Right lung (tissue), 2 donors: ENCODE measurements at regions not wholly inside any gene's neighbourhood (a gene's known extent, or its start where the extent isn't known, plus 50 kb on each side); places are given as distances from the start of the nearest gene placed in this dataset.
A peak's percentile ranks its signal among the peaks of the same experiment; 100 is the strongest.

ENCODE experiments used
- DNase-seq, 2 donors: peaks; one replicate each; pipeline ENCODE4 v3.0.0-alpha.2; 2013

DNA sequence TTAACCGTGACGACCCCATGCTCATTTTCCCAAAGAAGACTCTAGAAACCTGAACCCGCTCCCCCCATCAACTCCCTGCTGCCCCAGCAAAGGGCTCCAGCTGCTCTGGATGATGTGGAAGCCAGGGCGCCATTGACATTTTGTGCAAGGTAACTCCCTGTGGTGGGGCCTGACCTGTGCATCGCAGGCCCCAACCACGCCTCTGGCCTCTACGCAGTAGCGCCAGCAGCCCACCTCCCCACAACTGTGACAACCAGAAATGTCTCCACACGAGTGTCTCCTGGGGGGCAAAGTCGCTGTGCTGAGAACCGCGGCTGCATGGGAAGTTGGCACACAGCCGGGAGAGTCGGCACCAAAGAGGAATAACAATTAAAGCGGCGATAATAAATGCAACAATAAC, 86.9 kb upstream of the PRR5 start:
- DNase-seq: no peak

DNA sequence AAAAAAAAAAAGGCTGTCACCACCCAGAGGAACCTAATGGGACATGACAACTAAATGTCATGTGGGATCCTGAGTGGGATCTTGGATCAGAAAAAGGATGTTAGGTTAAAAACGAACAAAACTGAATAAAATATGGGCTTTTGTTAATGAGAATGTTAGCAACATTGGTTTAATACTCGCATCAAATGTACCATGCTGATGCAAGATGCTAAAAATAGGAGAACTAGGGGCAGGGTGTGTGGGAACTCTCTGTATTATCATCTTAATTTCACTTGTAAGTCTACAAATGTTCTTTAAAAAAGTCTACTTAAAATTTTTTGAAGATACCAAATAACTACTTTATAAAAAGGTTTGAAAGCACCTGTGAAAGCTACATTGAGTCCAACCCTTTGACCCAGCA, 88.8 kb upstream of the PRR5 start:
- no peak for DNase-seq

DNA sequence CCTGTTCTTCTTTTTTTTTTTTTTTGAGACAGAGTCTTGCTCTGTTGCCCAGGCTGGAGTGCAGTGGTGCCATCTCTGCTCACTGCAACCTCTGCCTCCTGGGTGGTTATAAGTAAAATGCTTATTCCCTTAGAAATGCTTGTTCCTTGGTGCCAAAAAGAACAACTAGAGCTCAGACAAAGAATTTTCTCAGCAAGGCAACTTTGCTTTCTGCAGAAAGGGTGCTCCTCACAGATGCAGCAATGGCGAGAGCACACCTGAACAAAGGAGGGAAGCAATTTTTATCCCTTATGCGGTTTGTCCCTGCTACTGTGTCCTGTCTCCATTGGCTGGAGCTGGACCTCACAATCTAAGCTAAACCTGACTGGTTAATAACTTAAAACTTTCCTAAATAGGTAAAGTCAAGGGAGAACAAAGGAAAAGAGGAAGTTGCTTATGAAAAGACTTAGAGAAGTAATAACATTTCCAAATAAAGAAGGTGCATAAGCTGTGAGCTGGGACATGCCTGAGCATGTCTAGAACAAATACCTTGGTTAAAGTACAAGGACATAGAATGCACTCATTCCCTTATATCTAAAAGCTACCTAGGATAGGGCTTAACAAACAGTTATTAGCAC, 90.0 kb upstream of the PRR5 start:
- no peak for DNase-seq

DNA sequence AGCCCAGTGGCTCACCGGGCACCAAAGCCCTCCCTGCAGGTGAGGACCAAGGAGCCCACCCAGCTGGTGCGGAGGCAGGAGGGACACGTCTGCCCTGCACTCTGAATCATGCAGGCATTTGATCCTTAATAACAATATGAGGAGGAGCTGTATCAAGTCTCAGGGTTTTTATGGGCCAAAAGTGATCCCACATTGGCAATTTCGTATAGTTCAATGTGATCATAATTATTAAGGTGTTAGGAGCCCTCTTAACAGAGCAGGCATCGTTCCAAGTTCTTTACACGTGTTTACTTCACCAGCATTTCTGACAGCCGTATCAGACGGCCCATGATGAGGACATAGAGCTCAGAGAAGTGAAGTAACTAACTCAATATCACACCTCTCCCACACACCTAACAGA, 91.9 kb upstream of the PRR5 start:
- no peak for DNase-seq

DNA sequence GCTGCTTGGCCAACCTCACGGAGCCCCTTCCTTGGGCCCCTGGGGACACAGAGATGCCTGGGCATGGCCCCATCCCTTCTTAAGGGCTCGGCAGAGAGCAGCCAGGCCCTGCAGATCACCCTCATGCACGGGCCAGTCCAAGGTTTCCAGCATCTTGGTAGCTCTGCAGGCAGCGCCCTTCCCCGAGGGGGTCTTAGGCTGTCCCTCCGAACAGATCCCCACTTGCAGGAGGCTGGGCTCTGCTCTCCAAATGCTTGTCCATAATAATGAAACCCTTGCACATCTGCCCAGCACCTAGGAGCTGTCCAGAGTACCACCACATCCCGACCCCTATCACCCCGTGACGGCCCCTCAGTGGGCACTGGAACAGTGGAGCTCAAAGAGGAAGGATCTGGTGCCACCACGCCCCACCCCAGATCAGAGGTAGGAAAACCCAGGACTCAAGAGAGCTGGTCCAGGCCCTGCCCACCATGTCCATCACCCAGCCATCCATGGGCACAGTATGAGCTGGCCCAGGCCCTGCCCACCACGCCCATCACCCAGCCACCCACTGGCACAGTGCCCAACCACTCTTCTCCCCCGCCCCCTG, 92.5 kb upstream of the PRR5 start:
- DNase-seq: no peak

- DNase-seq: no peak
These were observed 93.2 kb upstream of the PRR5 start for GRCh38 chr22:44608597-44609399.

DNA sequence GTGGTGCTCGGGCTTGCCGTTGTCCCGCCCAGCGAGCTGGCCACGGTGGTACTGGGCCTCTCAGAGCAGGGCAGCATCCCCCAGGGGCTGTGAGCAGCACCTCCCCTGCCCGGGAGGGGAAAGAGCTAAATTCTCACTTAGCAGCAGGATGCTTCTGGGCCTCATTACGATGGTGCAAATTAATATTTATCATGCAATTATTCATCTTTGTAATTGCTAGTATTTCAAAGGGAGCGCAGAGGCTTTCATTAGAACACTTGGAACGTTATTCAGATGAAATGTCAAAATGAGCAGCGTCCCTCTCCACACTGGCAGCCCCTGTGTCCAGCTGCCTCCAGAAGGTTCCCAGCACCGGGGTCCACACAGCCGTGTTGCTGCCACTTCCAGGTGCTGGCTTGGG, 95.9 kb upstream of the PRR5 start:
- DNase-seq: no peak

- DNase-seq: no peak
These were observed 96.5 kb upstream of the PRR5 start for GRCh38 chr22:44605486-44605885.

- no peak for DNase-seq
These were observed 97.0 kb upstream of the PRR5 start for GRCh38 chr22:44604991-44605390.

DNA sequence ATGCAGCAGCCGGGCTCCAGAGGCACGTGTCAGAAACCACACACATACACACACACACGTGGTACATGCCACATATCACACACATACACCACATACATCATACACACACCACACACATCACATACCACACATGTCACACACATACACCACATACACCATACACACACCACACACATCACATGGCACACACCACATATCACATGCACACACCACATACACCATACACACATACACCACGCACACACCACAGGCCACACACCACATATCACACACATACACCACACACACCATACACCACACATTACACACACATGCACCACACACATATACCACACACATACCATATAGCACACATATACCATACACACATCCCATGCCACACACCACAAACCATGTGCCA, 97.5 kb upstream of the PRR5 start:
- DNase-seq: no peak

DNA sequence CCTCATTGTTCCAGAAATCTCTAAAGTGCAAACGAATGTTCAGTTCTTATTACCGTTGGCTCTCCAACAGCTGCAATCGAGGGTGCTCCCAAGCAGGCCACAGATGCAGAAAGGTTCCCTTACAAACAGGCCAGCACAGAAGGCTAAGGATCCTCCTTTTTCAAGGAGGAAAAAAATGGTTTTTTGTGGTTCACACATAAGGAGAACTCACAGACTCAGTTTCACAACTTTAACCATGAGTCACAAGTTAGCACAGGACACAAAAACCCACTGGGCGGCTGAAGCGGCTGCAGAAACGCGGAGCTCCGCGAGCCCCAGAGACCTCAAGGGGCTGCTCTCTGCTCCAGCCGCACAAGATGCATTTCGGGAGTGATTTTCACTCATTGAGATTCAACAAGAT, 98.2 kb upstream of the PRR5 start:
- DNase-seq: no peak

DNA sequence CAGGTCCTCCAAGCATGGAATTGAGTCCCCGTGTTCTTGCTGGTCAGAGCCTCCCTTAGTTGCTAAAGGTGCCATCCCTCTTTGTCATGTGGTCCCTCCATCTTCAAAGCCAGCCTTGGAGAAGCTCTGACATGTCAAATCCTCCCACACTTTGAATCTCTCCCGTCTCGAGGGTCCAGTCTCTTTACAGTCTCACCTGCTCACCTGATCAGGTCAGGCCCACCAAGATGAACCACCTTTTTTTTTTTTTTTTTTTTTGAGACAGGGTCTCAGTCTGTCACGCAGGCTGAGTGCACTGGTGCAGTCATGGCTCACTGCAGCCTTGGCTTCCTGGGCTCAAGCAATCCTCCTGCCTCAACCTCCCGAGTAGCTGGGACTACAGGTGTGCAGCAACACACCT, 100.3 kb upstream of the PRR5 start:
- DNase-seq: no peak

- no peak for DNase-seq
These were observed 100.8 kb upstream of the PRR5 start for GRCh38 chr22:44601189-44601588.

DNA sequence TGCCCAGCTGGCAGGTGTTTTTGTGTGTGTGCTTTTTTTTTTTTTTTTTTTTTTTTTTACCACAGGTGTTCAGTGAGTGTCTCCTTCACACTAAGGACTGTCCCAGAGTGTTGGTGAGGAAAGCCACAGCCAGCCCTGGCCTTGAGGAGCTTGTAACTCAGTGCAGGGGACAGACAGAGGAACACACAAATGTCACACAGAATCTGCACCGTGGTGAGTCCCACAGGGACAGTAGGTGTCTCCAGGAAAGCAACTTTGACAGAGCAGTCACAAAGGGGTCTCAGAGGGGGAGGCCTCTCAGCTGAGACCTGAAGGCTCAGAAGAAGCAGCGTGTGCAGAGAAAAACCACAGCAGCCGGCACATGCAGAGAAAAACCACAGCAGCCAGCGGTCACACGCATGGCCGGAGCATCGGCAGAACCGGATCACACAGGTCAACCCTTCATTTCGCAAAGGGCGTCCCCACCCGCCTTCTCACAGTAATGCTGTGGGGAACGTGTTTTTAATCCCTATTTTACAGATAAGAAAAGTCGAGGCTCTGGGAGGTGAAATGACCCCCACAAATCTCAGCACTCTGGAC, 101.7 kb upstream of the PRR5 start:
- no peak for DNase-seq

DNA sequence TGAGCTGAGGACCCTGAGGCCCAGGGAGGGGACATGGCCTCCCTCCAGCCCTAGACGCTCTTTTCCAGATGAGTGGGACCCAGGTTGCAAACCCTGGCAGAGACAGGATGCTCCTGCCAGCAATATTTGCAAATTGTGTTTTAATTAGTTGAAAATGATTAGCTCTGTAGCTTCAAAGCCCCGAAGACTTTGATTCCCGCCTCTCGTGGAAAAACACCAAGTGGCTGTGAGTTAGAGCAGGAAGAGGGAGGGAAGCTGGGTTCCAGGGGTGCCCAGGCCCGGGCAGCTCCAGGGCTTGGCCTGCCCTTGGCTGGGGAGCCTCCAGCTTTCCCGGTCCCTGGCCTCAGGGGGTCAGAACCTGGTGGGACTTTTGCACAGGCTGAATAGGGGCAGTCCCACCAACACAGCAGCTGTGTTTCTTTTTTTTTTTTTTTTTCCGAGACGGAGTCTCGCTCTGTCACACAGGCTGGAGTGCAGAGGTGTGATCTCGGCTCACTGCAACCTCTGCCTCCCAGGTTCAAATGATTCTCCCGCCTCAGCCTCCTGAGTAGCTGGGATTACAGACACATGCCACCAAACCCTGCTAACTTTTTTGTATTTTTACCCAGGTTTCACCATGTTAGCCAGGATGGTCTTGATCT, 101.6 kb upstream of the RTL6 start:
- DNase-seq: no peak

GRCh38 chr22:44599084-44599483, 101.1 kb upstream of the RTL6 start:
- no peak for DNase-seq

- no peak for DNase-seq
These were observed 99.6 kb upstream of the RTL6 start for GRCh38 chr22:44597616-44598015.

- no peak for DNase-seq
These were observed 98.5 kb upstream of the RTL6 start for GRCh38 chr22:44596396-44597125.

DNA sequence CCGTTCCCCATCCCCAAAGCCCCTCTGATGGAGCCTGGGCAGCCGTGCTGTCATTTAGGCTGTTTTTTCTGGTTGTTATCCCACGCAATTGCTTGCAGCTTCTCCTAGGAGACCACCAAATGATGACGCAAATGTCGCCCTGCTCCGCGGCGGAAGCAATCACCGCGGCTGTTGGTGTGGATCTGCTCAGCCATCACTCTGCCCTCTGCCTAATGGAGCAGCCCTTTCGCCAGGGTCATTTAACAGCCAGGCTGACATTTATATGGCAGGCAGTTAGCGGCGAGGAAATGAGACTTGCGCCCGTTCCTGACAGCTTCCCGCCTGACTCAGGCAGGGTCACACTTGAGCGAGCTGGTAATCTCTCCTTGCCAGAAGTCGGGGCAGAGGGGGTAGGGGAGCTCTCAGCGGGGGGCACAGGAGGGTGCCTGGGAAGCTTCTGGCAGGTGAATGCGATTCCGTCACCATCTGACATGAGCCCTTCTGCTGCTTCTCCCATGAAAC, 97.9 kb upstream of the RTL6 start:
- peak; percentile 47 to 69 for DNase-seq

- no peak for DNase-seq
These were observed 96.9 kb upstream of the RTL6 start for GRCh38 chr22:44594951-44595350.

- DNase-seq: peak; percentile 75 to 79
These were observed 94.8 kb upstream of the RTL6 start for GRCh38 chr22:44592824-44593148.
